Epithelial cell of proximal tubule (primary cell): ENCODE measurements at regions not wholly inside any gene's neighbourhood (a gene's known extent, or its start where the extent isn't known, plus 50 kb on each side); places are given as distances from the start of the nearest gene placed in this dataset.

Source experiments
- DNase-seq: peaks from one replicate; pipeline ENCODE4 v3.0.0-alpha.2; 2011; ENCODE audit warnings: low read depth
- H3K4me3 ChIP-seq: 2 replicates; pipeline ENCODE4 v1.5.1; 2011; ENCODE audit warnings: low read depth, mild to moderate bottlenecking, low read length
- TF ChIP-seq, protein P1 (sequence below): conservative IDR thresholded peaks from 2 replicates; pipeline ENCODE4 v1.5.1; 2012; ENCODE audit warnings: low read depth, mild to moderate bottlenecking, low read length

DNA sequence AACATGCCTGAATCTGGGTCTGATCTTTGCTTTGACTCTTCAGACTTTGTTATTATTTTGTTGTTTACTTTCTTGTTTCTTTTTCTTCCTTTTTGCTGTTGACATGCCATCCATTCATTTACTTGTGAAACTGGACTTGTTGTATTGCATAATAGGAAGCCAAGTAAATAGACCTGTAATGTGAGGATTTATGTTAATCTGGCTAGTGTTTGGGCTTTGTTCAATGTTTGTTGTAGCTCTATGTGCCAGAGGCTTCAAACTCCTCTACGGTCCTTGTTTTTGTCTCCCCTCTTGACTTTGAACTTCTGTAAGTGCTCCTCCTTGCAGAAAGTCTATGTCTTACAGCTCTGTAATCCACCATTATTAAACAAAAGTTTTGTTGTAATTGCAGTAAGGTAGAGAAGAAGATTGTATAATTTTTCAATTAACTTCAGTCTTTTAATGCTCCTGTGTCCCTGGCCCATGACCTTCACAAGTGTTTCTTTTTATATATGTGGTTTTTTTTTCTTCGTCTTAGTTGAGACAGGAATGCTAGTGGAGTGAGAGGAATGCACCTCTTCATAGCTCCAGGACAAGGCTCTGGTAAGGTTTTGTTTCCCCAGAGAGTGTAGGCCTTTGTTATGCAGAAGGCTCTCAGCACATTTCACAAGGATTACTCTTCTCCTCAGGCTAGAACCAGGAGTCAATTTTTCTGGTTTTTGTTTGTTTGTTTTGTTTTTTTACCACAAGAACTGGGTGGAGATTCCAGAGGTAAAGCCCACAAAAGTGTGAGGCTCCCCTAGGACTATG, 1061.8 kb upstream of the CITED2 start:
- TF ChIP-seq, protein P1, sequence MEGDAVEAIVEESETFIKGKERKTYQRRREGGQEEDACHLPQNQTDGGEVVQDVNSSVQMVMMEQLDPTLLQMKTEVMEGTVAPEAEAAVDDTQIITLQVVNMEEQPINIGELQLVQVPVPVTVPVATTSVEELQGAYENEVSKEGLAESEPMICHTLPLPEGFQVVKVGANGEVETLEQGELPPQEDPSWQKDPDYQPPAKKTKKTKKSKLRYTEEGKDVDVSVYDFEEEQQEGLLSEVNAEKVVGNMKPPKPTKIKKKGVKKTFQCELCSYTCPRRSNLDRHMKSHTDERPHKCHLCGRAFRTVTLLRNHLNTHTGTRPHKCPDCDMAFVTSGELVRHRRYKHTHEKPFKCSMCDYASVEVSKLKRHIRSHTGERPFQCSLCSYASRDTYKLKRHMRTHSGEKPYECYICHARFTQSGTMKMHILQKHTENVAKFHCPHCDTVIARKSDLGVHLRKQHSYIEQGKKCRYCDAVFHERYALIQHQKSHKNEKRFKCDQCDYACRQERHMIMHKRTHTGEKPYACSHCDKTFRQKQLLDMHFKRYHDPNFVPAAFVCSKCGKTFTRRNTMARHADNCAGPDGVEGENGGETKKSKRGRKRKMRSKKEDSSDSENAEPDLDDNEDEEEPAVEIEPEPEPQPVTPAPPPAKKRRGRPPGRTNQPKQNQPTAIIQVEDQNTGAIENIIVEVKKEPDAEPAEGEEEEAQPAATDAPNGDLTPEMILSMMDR: no peak
- H3K4me3 ChIP-seq: no peak overlapping the region
- peak; percentile 63 for DNase-seq

GRCh38 chr6:140434761-140435160, 1060.3 kb upstream of the CITED2 start:
- no peak overlapping the region for H3K4me3 ChIP-seq
- TF ChIP-seq, protein P1: no peak
- no peak for DNase-seq

DNA sequence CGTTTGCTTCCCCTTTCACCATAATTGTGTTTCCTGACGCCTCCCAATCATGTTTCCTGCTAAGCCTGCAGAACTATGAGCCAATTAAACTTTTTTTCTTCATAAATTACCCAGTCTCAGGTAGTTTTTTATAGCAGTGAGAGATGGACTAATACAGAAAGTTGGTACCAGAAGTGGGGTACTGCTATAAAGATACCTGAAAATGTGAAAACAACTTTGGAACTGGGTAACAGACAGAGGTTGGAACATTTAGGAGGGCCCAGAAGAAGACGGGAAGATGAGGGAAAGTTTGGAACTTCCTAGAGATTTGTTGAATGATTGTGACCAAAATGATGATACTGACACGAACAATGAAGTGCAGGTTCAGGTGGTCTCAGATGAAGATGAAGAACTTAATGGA, 1058.6 kb upstream of the CITED2 start:
- TF ChIP-seq, protein P1: no peak
- DNase-seq: no peak
- H3K4me3 ChIP-seq: no peak overlapping the region

DNA sequence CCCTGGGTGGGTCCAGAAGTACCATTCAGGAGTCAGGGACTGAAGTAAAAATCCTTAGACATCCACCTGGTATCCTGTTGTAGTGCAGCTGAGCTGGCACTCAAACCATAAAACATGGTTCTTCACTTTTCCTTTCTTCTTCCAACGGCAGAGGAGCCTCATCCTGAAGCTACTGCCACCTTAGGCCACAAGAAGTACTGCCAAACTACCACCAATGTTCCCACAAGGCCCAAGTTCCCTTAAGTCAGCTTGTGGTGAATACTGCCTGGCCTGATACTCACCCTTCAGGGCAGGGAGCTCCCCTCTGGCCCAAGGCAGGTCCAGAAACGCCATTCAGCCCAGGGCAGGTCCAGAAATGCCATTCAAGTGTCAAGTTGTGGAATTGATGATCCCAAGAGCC, 1053.4 kb upstream of the CITED2 start:
- TF ChIP-seq, protein P1: peak; percentile 14
- H3K4me3 ChIP-seq: no peak overlapping the region
- no peak for DNase-seq

DNA sequence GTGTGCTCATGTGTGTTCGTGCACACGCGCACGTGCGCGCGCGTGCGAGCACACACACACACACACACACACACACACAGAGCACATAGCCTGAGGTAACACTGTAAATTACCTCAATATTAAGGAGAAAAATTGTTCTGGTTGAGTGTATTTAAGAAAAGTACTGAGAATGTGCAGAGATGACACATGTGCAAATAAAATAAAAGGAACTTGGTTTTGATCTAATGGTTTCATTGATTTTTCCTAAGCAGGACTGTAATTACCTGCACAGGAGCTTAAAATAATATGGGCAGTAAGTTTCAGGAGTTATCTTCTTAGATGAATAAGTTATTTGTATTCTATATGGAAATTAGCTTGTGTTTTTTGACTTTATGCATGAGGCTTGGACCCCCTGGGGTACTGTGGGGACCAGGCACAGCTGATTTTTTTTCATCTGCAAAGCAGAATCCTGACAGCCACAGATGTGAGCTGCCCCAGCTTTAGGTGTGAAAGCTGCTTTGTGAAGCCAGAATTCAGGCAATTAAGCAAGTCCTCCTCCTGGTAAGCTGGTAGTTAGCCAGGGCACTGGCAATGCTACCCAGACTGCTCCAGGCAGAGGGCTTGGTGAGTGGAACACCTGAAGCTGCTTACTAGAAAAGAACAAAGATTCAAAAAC, 1040.6 kb upstream of the CITED2 start:
- TF ChIP-seq, protein P1: no peak
- no peak for DNase-seq
- H3K4me3 ChIP-seq: no peak overlapping the region

DNA sequence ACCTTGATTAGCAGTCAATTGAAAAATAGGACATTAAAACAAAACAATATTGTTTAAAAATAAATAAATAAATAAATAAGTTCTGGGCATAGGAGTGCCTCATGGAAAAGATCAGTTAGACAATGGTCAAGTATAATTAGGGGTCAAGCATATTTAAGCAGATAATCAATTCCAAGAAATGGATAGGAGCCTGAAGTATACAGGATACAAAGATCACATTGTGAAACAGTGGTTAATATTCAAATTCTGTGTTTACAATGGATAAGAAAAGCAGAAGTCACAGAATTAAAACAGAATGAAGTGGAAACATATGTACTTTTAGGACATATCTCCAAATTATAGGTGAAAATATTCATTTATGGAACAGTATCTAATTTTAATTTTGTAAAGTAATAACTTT, 1028.6 kb upstream of the CITED2 start:
- TF ChIP-seq, protein P1: no peak
- DNase-seq: no peak
- no peak overlapping the region for H3K4me3 ChIP-seq
